ENCODE measurements at regions not wholly inside any gene's neighbourhood (a gene's known extent, or its start where the extent isn't known, plus 50 kb on each side); places are given as distances from the start of the nearest gene placed in this dataset.
A peak's percentile ranks its signal among the peaks of the same experiment; 100 is the strongest.
"Not testable (repeated sequence)": the region's sequence is repeated elsewhere in the genome, so short reads cannot be mapped to it uniquely, and the experiment has no call there.

- not testable (repeated sequence) for H3K36me3 Mint-ChIP-seq, H3K9me3 Mint-ChIP-seq, ATAC-seq, H3K27ac Mint-ChIP-seq, H3K4me1 Mint-ChIP-seq, H3K4me3 Mint-ChIP-seq, H3K27me3 Mint-ChIP-seq
Observed at GRCh38 chr15:24505216-24505615, 170.4 kb upstream of the NPAP1 start.

- not testable (repeated sequence) for H3K27ac Mint-ChIP-seq, H3K4me3 Mint-ChIP-seq, H3K4me1 Mint-ChIP-seq, ATAC-seq, H3K36me3 Mint-ChIP-seq, H3K9me3 Mint-ChIP-seq, H3K27me3 Mint-ChIP-seq
Observed at GRCh38 chr15:24509714-24510113, 165.9 kb upstream of the NPAP1 start.

GRCh38 chr15:24511598-24511997 lies 164.0 kb upstream of the NPAP1 start:
- not testable (repeated sequence) for H3K4me1 Mint-ChIP-seq, H3K4me3 Mint-ChIP-seq, H3K27ac Mint-ChIP-seq, H3K27me3 Mint-ChIP-seq, H3K9me3 Mint-ChIP-seq, H3K36me3 Mint-ChIP-seq, ATAC-seq

- H3K4me3 Mint-ChIP-seq, H3K9me3 Mint-ChIP-seq, H3K27me3 Mint-ChIP-seq, ATAC-seq, H3K36me3 Mint-ChIP-seq, H3K27ac Mint-ChIP-seq, H3K4me1 Mint-ChIP-seq: not testable (repeated sequence)
Observed at GRCh38 chr15:24518772-24519171, 156.8 kb upstream of the NPAP1 start.

- not testable (repeated sequence) for ATAC-seq, H3K4me1 Mint-ChIP-seq, H3K36me3 Mint-ChIP-seq, H3K9me3 Mint-ChIP-seq, H3K27me3 Mint-ChIP-seq, H3K4me3 Mint-ChIP-seq, H3K27ac Mint-ChIP-seq
Observed at GRCh38 chr15:24531235-24531634, 144.3 kb upstream of the NPAP1 start.

- H3K27me3 Mint-ChIP-seq, H3K36me3 Mint-ChIP-seq, H3K27ac Mint-ChIP-seq, H3K9me3 Mint-ChIP-seq, H3K4me1 Mint-ChIP-seq, ATAC-seq, H3K4me3 Mint-ChIP-seq: not testable (repeated sequence)
Observed at GRCh38 chr15:24534032-24534431, 141.5 kb upstream of the NPAP1 start.

GRCh38 chr15:24557281-24557680 lies 118.3 kb upstream of the NPAP1 start:
- H3K27ac Mint-ChIP-seq, ATAC-seq, H3K4me3 Mint-ChIP-seq, H3K9me3 Mint-ChIP-seq, H3K36me3 Mint-ChIP-seq, H3K4me1 Mint-ChIP-seq, H3K27me3 Mint-ChIP-seq: not testable (repeated sequence)

- Mint-ChIP-seq H3K9me3 (peaks cover under 1% of the 10 kb centered on the region), H3K36me3 (no peaks in the 10 kb centered on the region), H3K4me1 (no peaks in the 10 kb centered on the region), H3K4me3 (no peak overlapping the region), H3K27ac (no peak overlapping the region), H3K27me3 (no peaks in the 10 kb centered on the region)
- no peak for ATAC-seq
Observed at GRCh38 chr15:24607636-24608035, 67.9 kb upstream of the NPAP1 start.

GRCh38 chr15:24617646-24618045 lies 57.9 kb upstream of the NPAP1 start:
- peaks cover 28% of the 10 kb centered on the region for H3K9me3 Mint-ChIP-seq
- no peaks in the 10 kb centered on the region for H3K36me3 Mint-ChIP-seq
- ATAC-seq: no peak
- no peaks in the 10 kb centered on the region for H3K4me1 Mint-ChIP-seq
- H3K27me3 Mint-ChIP-seq: no peaks in the 10 kb centered on the region
- H3K4me3 Mint-ChIP-seq: no peak overlapping the region
- no peak overlapping the region for H3K27ac Mint-ChIP-seq

- Mint-ChIP-seq H3K36me3 (no peaks in the 10 kb centered on the region), H3K4me1 (no peaks in the 10 kb centered on the region), H3K27ac (no peak overlapping the region), H3K9me3 (peaks cover 26% of the 10 kb centered on the region), H3K4me3 (no peak overlapping the region), H3K27me3 (no peaks in the 10 kb centered on the region)
- peak; percentile 24 for ATAC-seq
Observed at GRCh38 chr15:24621630-24622215, 53.9 kb upstream of the NPAP1 start.
